LNCaP clone FGC (cell line): ENCODE measurements at regions not wholly inside any gene's neighbourhood (a gene's known extent, or its start where the extent isn't known, plus 50 kb on each side); places are given as distances from the start of the nearest gene placed in this dataset.
A peak's percentile ranks its signal among the peaks of the same experiment; 100 is the strongest.

Experiments used
- DNase-seq: peaks from one replicate; pipeline ENCODE4 v3.0.0-alpha.2; 2011; ENCODE audit warnings: low read depth
- H3K4me3 ChIP-seq: 2 replicates; pipeline ENCODE4 v1.5.1; 2011; ENCODE audit warnings: mild to moderate bottlenecking, low read depth, low read length, control low read depth
- TF ChIP-seq, protein P1 (sequence below): IDR thresholded peaks from 2 replicates; pipeline ENCODE4 v1.5.1; 2012; ENCODE audit warnings: mild to moderate bottlenecking; ENCODE audit not compliant: control insufficient read depth, insufficient read depth; ENCODE audit errors: extremely low read depth

DNA sequence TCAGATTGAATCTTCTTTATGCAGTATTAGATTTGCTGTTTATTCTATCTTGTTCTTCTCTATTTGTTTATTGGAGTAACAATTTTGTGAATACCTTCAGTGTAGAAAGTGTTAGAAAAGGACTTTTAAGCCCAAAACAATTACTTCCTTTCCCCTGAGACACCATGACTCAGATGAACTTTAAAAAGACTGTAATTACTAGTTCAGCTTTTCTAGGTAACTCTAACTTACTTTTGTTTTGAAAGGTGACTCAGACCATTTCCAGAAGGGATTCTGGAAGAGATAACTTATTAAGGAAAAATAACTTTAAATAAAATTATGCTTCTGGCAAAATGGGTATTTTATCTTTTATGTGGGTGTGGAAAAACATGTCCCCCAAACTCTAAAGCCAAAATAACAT is 561.5 kb upstream of the PCDH10 start:
- H3K4me3 ChIP-seq: no peak overlapping the region
- no peak for DNase-seq
- TF ChIP-seq, protein P1, sequence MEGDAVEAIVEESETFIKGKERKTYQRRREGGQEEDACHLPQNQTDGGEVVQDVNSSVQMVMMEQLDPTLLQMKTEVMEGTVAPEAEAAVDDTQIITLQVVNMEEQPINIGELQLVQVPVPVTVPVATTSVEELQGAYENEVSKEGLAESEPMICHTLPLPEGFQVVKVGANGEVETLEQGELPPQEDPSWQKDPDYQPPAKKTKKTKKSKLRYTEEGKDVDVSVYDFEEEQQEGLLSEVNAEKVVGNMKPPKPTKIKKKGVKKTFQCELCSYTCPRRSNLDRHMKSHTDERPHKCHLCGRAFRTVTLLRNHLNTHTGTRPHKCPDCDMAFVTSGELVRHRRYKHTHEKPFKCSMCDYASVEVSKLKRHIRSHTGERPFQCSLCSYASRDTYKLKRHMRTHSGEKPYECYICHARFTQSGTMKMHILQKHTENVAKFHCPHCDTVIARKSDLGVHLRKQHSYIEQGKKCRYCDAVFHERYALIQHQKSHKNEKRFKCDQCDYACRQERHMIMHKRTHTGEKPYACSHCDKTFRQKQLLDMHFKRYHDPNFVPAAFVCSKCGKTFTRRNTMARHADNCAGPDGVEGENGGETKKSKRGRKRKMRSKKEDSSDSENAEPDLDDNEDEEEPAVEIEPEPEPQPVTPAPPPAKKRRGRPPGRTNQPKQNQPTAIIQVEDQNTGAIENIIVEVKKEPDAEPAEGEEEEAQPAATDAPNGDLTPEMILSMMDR: no peak

- TF ChIP-seq, protein P1: peak; percentile 24; the same call in 1 of the 2 replicates
- H3K4me3 ChIP-seq: no peak overlapping the region
- no peak for DNase-seq
Measured at GRCh38 chr4:132592340-132592739, 556.8 kb upstream of the PCDH10 start.

DNA sequence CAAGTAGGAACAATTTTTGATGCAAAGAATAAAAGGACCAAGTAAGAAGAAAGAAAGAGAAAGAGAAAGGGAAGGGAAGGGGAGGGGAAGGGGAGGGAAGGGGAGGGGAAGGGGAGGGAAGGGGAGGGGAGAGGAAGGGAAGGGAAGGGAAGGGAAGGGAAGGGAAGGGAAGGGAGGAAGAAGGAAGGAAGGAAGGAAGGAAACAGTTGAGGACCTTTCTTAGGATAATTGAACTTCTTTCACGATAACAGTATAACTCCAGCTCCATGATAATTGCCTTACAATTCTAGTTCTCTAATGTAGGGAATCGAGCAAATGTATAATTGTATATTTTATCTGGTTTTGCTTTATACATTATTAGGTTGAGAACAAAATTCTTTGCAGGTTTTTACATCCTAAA is 556.2 kb upstream of the PCDH10 start:
- no peak overlapping the region for H3K4me3 ChIP-seq
- no peak for DNase-seq
- TF ChIP-seq, protein P1: no peak

- no peak overlapping the region for H3K4me3 ChIP-seq
- TF ChIP-seq, protein P1: no peak
- no peak for DNase-seq
Measured at GRCh38 chr4:132593717-132594400, 555.2 kb upstream of the PCDH10 start.

DNA sequence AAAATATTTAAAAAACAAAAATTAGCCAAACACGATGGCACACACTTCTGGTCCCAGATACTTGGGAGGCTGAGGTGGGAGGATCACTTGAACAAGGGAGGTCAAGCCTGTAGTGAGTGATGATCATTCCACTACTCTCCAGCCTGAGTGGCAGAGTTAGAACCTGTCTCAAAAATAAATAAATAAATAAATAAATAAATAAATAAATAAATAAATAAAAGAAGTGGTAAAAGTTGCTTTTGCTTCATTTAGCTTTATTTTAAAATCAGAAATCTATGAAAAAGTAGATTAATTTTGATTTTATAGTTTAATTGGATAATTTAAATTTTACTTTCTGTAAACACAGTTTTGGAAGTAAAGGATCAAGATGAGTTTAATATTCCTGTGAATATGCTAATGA is 552.9 kb upstream of the PCDH10 start:
- no peak overlapping the region for H3K4me3 ChIP-seq
- DNase-seq: no peak
- TF ChIP-seq, protein P1: no peak

DNA sequence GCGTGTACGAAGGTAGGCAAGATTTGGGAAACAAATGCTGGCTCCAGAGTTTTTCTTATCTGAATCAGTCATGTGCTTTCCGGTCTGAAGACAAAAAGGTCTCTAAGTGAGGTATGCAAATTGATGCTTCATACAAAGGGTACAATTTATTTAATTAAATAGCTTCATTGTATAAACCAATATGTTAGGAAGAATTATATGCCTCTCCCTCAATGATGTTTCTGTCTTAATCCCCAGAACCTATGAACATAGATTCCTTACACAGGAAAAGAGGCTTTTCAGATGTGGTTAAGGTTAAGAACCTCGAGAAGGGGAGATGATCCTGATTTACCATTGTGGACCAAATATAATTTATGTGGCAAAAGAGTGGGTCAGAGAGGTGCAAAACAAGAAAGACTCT is 543.5 kb upstream of the PCDH10 start:
- no peak overlapping the region for H3K4me3 ChIP-seq
- TF ChIP-seq, protein P1: no peak
- no peak for DNase-seq

DNA sequence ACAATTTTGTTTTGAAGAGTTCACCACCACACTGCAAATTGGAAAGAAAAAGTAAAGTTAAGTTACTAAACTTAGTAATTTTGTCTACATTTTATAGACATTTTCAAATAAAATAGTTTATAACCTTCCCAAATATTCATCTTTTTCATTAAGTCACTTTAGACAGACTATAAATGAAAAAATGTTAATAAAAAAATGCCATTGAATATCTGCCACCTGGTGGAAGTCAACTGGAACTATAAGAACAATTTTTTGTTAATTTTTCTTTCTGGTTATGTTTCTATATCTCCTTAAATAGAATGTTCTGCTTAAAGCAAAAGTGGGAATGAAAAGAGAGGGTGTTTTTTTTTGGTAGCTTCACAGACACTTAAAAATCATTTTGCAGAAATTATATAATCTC is 534.4 kb upstream of the PCDH10 start:
- no peak overlapping the region for H3K4me3 ChIP-seq
- TF ChIP-seq, protein P1: peak; percentile 37
- no peak for DNase-seq
